ENCODE measurements at regions not wholly inside any gene's neighbourhood (a gene's known extent, or its start where the extent isn't known, plus 50 kb on each side); places are given as distances from the start of the nearest gene placed in this dataset.

GRCh38 chr1:87884581-87884980 lies 555.9 kb downstream of the LMO4 start:
- Mint-ChIP-seq H3K4me1 (no peaks in the 10 kb centered on the region), H3K27ac (no peak overlapping the region), H3K4me3 (no peak overlapping the region), H3K9me3 (ENCODE audit: low read depth) (no peaks in the 10 kb centered on the region), H3K36me3 (ENCODE audit: low read depth) (no peaks in the 10 kb centered on the region), H3K27me3 (peaks cover 3% of the 10 kb centered on the region)
- ChIA-PET POLR2A (no interaction called here), CTCF (no interaction called here)
- ATAC-seq = no peak
- intact Hi-C loops (cut with DNase I, micrococcal nuclease) = no loop called here
- DNase-seq = no peak

- ATAC-seq = no peak
- H3K4me1 Mint-ChIP-seq = no peaks in the 10 kb centered on the region
- H3K27ac Mint-ChIP-seq = no peak overlapping the region
Observed at GRCh38 chr1:87885278-87886025, 556.8 kb downstream of the LMO4 start.

GRCh38 chr1:87887100-87887499 lies 558.4 kb downstream of the LMO4 start:
- H3K27ac Mint-ChIP-seq = no peak overlapping the region
- no peaks in the 10 kb centered on the region for H3K9me3 Mint-ChIP-seq (ENCODE audit: low read depth)
- CTCF ChIA-PET = no interaction called here
- DNase-seq = no peak
- H3K4me1 Mint-ChIP-seq = no peaks in the 10 kb centered on the region
- H3K4me3 Mint-ChIP-seq = no peak overlapping the region
- no peaks in the 10 kb centered on the region for H3K36me3 Mint-ChIP-seq (ENCODE audit: low read depth)
- POLR2A ChIA-PET = no interaction called here
- ATAC-seq = no peak
- intact Hi-C loops (cut with DNase I, micrococcal nuclease) = no loop called here
- peaks cover 2% of the 10 kb centered on the region for H3K27me3 Mint-ChIP-seq

More at GRCh38 chr1:87885278-87886025, 556.8 kb downstream of the LMO4 start:
- DNase-seq = no peak
- peaks cover 3% of the 10 kb centered on the region for H3K27me3 Mint-ChIP-seq
- ChIA-PET POLR2A (no interaction called here), CTCF (no interaction called here)
- H3K9me3 Mint-ChIP-seq (ENCODE audit: low read depth) = no peaks in the 10 kb centered on the region
- no peaks in the 10 kb centered on the region for H3K36me3 Mint-ChIP-seq (ENCODE audit: low read depth)
- intact Hi-C loops (cut with DNase I, micrococcal nuclease) = no loop called here
- no peak overlapping the region for H3K4me3 Mint-ChIP-seq

GRCh38 chr1:87888446-87888845 lies 559.8 kb downstream of the LMO4 start:
- H3K27ac Mint-ChIP-seq = no peak overlapping the region
- ChIA-PET CTCF (no interaction called here), POLR2A (no interaction called here)
- no peak for DNase-seq
- H3K4me3 Mint-ChIP-seq = no peak overlapping the region
- H3K4me1 Mint-ChIP-seq = no peaks in the 10 kb centered on the region
- no peaks in the 10 kb centered on the region for H3K9me3 Mint-ChIP-seq (ENCODE audit: low read depth)
- H3K36me3 Mint-ChIP-seq (ENCODE audit: low read depth) = no peaks in the 10 kb centered on the region
- H3K27me3 Mint-ChIP-seq = peaks cover 2% of the 10 kb centered on the region
- no peak for ATAC-seq
- intact Hi-C loops (cut with DNase I, micrococcal nuclease) = no loop called here

- Mint-ChIP-seq H3K27ac (no peak overlapping the region), H3K4me3 (no peak overlapping the region), H3K4me1 (no peaks in the 10 kb centered on the region), H3K27me3 (peaks cover 2% of the 10 kb centered on the region), H3K9me3 (ENCODE audit: low read depth) (no peaks in the 10 kb centered on the region), H3K36me3 (ENCODE audit: low read depth) (no peaks in the 10 kb centered on the region)
- intact Hi-C loops (cut with DNase I, micrococcal nuclease) = no loop called here
- ATAC-seq (no peak), DNase-seq (no peak)
- CTCF ChIA-PET = no interaction called here
- POLR2A ChIA-PET = no interaction called here
Observed at GRCh38 chr1:87894062-87894461, 565.4 kb downstream of the LMO4 start.

- intact Hi-C loops (cut with DNase I, micrococcal nuclease) = no loop called here
- H3K27ac Mint-ChIP-seq = no peak overlapping the region
- ChIA-PET CTCF (no interaction called here), POLR2A (no interaction called here)
- no peak overlapping the region for H3K4me3 Mint-ChIP-seq
- H3K36me3 Mint-ChIP-seq (ENCODE audit: low read depth) = no peaks in the 10 kb centered on the region
- DNase-seq (no peak), ATAC-seq (no peak)
- no peaks in the 10 kb centered on the region for H3K9me3 Mint-ChIP-seq (ENCODE audit: low read depth)
- no peaks in the 10 kb centered on the region for H3K4me1 Mint-ChIP-seq
- H3K27me3 Mint-ChIP-seq = peaks cover 5% of the 10 kb centered on the region
Observed at GRCh38 chr1:87897481-87897880, 568.8 kb downstream of the LMO4 start.

GRCh38 chr1:87898431-87898830 lies 569.8 kb downstream of the LMO4 start:
- no peaks in the 10 kb centered on the region for H3K9me3 Mint-ChIP-seq (ENCODE audit: low read depth)
- H3K27ac Mint-ChIP-seq = no peak overlapping the region
- no peaks in the 10 kb centered on the region for H3K36me3 Mint-ChIP-seq (ENCODE audit: low read depth)
- intact Hi-C loops (cut with DNase I, micrococcal nuclease) = no loop called here
- H3K4me1 Mint-ChIP-seq = peaks cover 2% of the 10 kb centered on the region
- peaks cover 5% of the 10 kb centered on the region for H3K27me3 Mint-ChIP-seq
- no peak for ATAC-seq
- POLR2A ChIA-PET = no interaction called here
- CTCF ChIA-PET = interaction anchor here (0.6 kb wide), 1 partner anchor 446 kb away, joined by 3 read pairs; no protein-coding TSS in a partner anchor
- no peak overlapping the region for H3K4me3 Mint-ChIP-seq
- DNase-seq = no peak

- Mint-ChIP-seq H3K9me3 (ENCODE audit: low read depth) (no peaks in the 10 kb centered on the region), H3K36me3 (ENCODE audit: low read depth) (no peaks in the 10 kb centered on the region), H3K4me1 (peaks cover 2% of the 10 kb centered on the region), H3K27me3 (peaks cover 5% of the 10 kb centered on the region), H3K4me3 (no peak overlapping the region), H3K27ac (no peak overlapping the region)
- intact Hi-C loops (cut with DNase I, micrococcal nuclease) = no loop called here
- ATAC-seq (no peak), DNase-seq (no peak)
- ChIA-PET CTCF (interaction anchor here (0.6 to 0.7 kb wide), 2 partner anchors 476 to 607 kb away, joined by 3 to 4 read pairs; no protein-coding TSS in a partner anchor), POLR2A (no interaction called here)
Observed at GRCh38 chr1:87899017-87899416, 570.3 kb downstream of the LMO4 start.

GRCh38 chr1:87899746-87900145 lies 571.1 kb downstream of the LMO4 start:
- no peak for ATAC-seq
- intact Hi-C loops (cut with DNase I, micrococcal nuclease) = no loop called here
- H3K4me3 Mint-ChIP-seq = no peak overlapping the region

GRCh38 chr1:87902830-87903229 lies 574.1 kb downstream of the LMO4 start:
- H3K36me3 Mint-ChIP-seq (ENCODE audit: low read depth) = no peaks in the 10 kb centered on the region
- ATAC-seq (no peak), DNase-seq (no peak)
- H3K4me1 Mint-ChIP-seq = peaks cover 2% of the 10 kb centered on the region
- ChIA-PET CTCF (no interaction called here), POLR2A (no interaction called here)
- intact Hi-C loops (cut with DNase I, micrococcal nuclease) = no loop called here
- no peaks in the 10 kb centered on the region for H3K9me3 Mint-ChIP-seq (ENCODE audit: low read depth)
- peaks cover 5% of the 10 kb centered on the region for H3K27me3 Mint-ChIP-seq
- no peak overlapping the region for H3K27ac Mint-ChIP-seq
- H3K4me3 Mint-ChIP-seq = no peak overlapping the region

More at GRCh38 chr1:87899746-87900145, 571.1 kb downstream of the LMO4 start:
- no peaks in the 10 kb centered on the region for H3K36me3 Mint-ChIP-seq (ENCODE audit: low read depth)
- CTCF ChIA-PET = interaction anchor here (0.6 kb wide), 1 partner anchor 476 kb away, joined by 4 read pairs; no protein-coding TSS in a partner anchor
- no peaks in the 10 kb centered on the region for H3K9me3 Mint-ChIP-seq (ENCODE audit: low read depth)
- no peak overlapping the region for H3K27ac Mint-ChIP-seq
- POLR2A ChIA-PET = no interaction called here
- DNase-seq = no peak
- peaks cover 2% of the 10 kb centered on the region for H3K4me1 Mint-ChIP-seq
- H3K27me3 Mint-ChIP-seq = peaks cover 5% of the 10 kb centered on the region

GRCh38 chr1:87903242-87903641 lies 574.6 kb downstream of the LMO4 start:
- Mint-ChIP-seq H3K27me3 (peaks cover 5% of the 10 kb centered on the region), H3K36me3 (ENCODE audit: low read depth) (no peaks in the 10 kb centered on the region), H3K4me3 (no peak overlapping the region), H3K9me3 (ENCODE audit: low read depth) (no peaks in the 10 kb centered on the region), H3K27ac (no peak overlapping the region), H3K4me1 (peaks cover 2% of the 10 kb centered on the region)
- POLR2A ChIA-PET = no interaction called here
- DNase-seq (no peak), ATAC-seq (no peak)
- intact Hi-C loops (cut with DNase I, micrococcal nuclease) = no loop called here
- CTCF ChIA-PET = no interaction called here

- Mint-ChIP-seq H3K36me3 (ENCODE audit: low read depth) (no peaks in the 10 kb centered on the region), H3K27me3 (peaks cover 7% of the 10 kb centered on the region), H3K4me1 (peaks cover 2% of the 10 kb centered on the region), H3K27ac (no peak overlapping the region), H3K9me3 (ENCODE audit: low read depth) (no peaks in the 10 kb centered on the region), H3K4me3 (no peak overlapping the region)
- intact Hi-C loops (cut with DNase I, micrococcal nuclease) = no loop called here
- ChIA-PET POLR2A (no interaction called here), CTCF (no interaction called here)
- ATAC-seq = no peak
- DNase-seq = no peak
Observed at GRCh38 chr1:87904651-87905050, 576.0 kb downstream of the LMO4 start.

All from activated CD4-positive, alpha-beta T cell treated with anti-CD3 and anti-CD28 coated beads for 36 hours (primary cell).